Activated CD4-positive, alpha-beta memory T cell treated with anti-CD3 and anti-CD28 coated beads, Interleukin-2, amount 10 ng/mL, durations not matched to agents 7 days and 5 days (primary cell): ENCODE measurements at regions not wholly inside any gene's neighbourhood (a gene's known extent, or its start where the extent isn't known, plus 50 kb on each side); places are given as distances from the start of the nearest gene placed in this dataset.

Experiments used
- CTCF ChIA-PET: fragments of 350-600 bp; sonication (Branson Sonifier 250); formaldehyde crosslinking; loops from one replicate; lab custom pipeline; 2021; ENCODE audit warnings: antibody characterized with exemption, inconsistent platforms; lab: Charles Lee
- POLR2A ChIA-PET: fragments of 350-600 bp; sonication (Branson Sonifier 250); formaldehyde crosslinking; loops from one replicate; lab custom pipeline; 2021; ENCODE audit warnings: antibody characterized with exemption; lab: Charles Lee
- DNase-seq: peaks from one replicate; pipeline ENCODE4 v3.0.0-alpha.2; 2020
- H3K27ac Mint-ChIP-seq: one replicate; pipeline ENCODE4 v1.8.0; 2021; ENCODE audit warnings: mild to moderate bottlenecking, mixed read lengths
- H3K27me3 Mint-ChIP-seq: one replicate; pipeline ENCODE4 v1.8.0; 2021; ENCODE audit warnings: mixed read lengths
- H3K36me3 Mint-ChIP-seq: one replicate; pipeline ENCODE4 v1.8.0; 2021; ENCODE audit warnings: low read depth, mixed read lengths
- H3K4me1 Mint-ChIP-seq: one replicate; pipeline ENCODE4 v1.8.0; 2021; ENCODE audit warnings: mixed read lengths
- H3K4me3 Mint-ChIP-seq: one replicate; pipeline ENCODE4 v1.8.0; 2021; ENCODE audit warnings: mild to moderate bottlenecking, mixed read lengths
- H3K9me3 Mint-ChIP-seq: one replicate; pipeline ENCODE4 v1.8.0; 2021; ENCODE audit warnings: mixed read lengths

DNA sequence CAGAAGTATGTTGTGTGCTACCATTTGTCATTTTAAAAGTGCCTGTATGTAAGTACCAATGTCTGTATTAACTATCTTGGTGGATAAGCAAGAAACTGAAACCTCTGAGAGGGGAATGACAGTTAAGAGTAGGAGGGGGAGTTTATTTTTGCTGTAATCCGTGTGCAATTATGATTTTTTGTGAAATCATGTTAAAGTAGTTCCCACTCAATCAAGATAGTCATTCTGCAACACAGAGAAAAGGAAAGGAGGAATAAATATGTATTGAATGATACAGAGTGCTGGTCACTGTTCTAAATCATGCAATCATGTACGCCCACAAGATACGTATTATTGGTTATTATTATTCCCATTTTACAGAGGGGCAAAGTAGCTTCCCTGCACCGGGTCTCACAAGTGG lies 105.1 kb upstream of the UBE2E1 start:
- Mint-ChIP-seq H3K27ac (no peak overlapping the region), H3K36me3 (no peaks in the 10 kb centered on the region), H3K27me3 (peaks cover 1% of the 10 kb centered on the region), H3K4me3 (no peak overlapping the region), H3K4me1 (no peaks in the 10 kb centered on the region), H3K9me3 (no peaks in the 10 kb centered on the region)
- POLR2A ChIA-PET = no interaction called here
- no peak for DNase-seq
- CTCF ChIA-PET = no interaction called here

DNA sequence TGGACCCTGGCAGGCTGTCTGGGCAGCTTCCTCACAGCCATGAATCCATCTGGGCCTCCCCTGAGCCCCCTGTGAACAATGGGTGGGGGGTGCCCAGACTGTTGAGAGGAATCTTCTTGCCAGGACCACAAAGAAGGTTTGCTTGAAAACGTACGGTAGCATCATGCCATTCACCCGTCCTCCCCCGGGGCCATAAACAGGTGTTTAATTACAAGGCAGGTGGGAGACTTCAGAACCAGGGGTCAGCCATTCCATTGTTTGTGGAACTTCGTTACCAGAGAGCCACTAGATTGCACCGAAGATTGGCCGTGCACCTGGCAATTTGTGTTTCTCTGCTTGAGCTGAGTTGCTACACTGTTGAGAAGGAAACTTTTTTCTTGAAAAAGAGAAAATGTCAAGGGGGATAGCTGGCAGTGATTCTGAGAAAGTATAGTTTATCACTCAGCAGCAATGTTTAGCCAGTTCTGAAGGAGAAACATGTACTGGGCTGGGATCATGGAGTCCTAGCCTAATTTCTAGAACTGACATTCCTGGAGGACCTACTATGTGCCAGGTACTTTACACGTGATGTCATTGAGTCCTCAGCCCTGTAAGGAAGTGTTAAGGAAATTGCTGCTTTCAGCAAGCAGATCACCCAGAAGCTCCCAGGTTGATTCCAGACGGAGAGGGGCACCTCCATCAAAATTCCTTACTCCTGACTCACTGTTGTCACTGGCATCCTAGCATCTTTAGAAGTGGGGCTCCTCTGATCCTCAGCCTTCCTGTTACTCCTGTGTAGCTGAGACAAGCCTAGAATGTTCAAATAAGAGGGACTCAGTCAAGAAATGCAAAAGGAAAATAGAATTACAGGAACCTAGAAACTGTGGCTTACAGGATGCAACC lies 103.8 kb upstream of the UBE2E1 start:
- no peak overlapping the region for H3K4me3 Mint-ChIP-seq
- ChIA-PET POLR2A (no interaction called here), CTCF (no interaction called here)
- no peaks in the 10 kb centered on the region for H3K4me1 Mint-ChIP-seq
- DNase-seq = no peak
- no peaks in the 10 kb centered on the region for H3K9me3 Mint-ChIP-seq
- no peaks in the 10 kb centered on the region for H3K36me3 Mint-ChIP-seq
- H3K27me3 Mint-ChIP-seq = peaks cover 2% of the 10 kb centered on the region
- H3K27ac Mint-ChIP-seq = no peak overlapping the region

- DNase-seq = no peak
- Mint-ChIP-seq H3K27me3 (peaks cover 4% of the 10 kb centered on the region), H3K27ac (no peak overlapping the region), H3K4me1 (no peaks in the 10 kb centered on the region), H3K4me3 (no peak overlapping the region), H3K9me3 (no peaks in the 10 kb centered on the region), H3K36me3 (no peaks in the 10 kb centered on the region)
- ChIA-PET CTCF (no interaction called here), POLR2A (no interaction called here)
Measured at GRCh38 chr3:23704298-23704697, 101.5 kb upstream of the UBE2E1 start.

DNA sequence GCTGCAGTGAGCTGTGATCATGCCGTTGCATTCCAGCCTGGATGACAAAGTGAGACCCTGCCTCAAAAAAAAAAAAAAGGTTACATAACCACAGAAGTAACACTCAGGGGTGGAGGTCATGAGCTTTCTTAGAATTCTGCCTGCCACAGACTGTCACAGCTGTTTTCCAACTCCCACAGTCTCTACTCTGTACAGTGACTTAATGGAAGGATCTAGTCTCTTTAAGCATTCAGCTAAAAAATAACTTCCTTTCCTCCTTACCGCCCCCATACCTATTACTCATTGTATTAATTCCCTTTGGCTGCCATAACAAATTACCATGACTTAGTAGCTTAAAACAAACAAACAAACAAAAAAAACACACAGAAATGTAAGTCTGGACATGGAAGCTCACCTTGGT lies 99.6 kb upstream of the UBE2E1 start:
- Mint-ChIP-seq H3K27me3 (peaks cover 9% of the 10 kb centered on the region), H3K9me3 (no peaks in the 10 kb centered on the region), H3K4me1 (no peaks in the 10 kb centered on the region), H3K27ac (no peak overlapping the region), H3K4me3 (no peak overlapping the region), H3K36me3 (no peaks in the 10 kb centered on the region)
- no peak for DNase-seq
- ChIA-PET POLR2A (no interaction called here), CTCF (no interaction called here)

DNA sequence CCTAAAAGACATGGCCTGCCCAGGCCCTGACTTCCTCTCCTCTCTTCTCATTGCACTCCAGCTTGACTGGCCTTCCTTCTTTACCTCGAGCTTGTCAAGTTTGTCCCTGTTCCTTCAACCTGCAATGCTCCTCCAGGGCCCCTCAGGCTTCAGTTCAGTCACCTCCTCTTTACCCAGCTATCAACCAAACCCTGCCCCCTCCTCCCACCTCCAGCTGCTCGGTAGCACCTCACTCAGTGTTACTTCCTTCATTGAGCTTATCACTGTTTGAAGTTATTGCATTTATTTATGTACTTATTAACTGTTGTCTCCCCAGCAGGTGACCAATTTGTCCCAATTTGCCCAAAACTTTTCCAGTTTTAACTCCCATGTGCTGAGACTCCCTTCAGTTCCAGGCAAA lies 95.8 kb upstream of the UBE2E1 start:
- no peak overlapping the region for H3K27ac Mint-ChIP-seq
- CTCF ChIA-PET = no interaction called here
- H3K36me3 Mint-ChIP-seq = no peaks in the 10 kb centered on the region
- H3K27me3 Mint-ChIP-seq = peaks cover 20% of the 10 kb centered on the region
- no peaks in the 10 kb centered on the region for H3K4me1 Mint-ChIP-seq
- DNase-seq = no peak
- H3K9me3 Mint-ChIP-seq = no peaks in the 10 kb centered on the region
- POLR2A ChIA-PET = no interaction called here
- no peak overlapping the region for H3K4me3 Mint-ChIP-seq

DNA sequence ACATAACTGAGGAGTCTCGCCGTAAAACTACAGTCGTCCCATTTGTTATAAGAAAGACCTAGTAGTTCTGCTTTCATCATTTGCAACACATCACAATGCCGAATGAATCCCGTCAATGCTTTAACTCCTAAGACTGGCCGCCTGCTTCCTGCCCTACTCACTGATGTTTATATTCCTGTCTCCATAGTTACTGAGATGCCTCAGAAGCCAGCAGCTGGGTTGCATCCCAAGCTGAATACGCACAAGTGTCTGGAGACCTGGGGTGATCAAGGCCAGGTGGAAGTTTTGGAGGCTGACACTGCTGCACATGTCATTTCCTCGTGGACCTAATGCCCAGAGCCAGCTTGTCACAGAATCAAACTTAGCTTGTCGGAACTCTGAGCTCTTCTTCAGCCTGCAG lies 95.2 kb upstream of the UBE2E1 start:
- CTCF ChIA-PET = no interaction called here
- Mint-ChIP-seq H3K36me3 (no peaks in the 10 kb centered on the region), H3K27me3 (peaks cover 23% of the 10 kb centered on the region), H3K4me3 (no peak overlapping the region), H3K9me3 (no peaks in the 10 kb centered on the region), H3K4me1 (no peaks in the 10 kb centered on the region), H3K27ac (no peak overlapping the region)
- no peak for DNase-seq
- POLR2A ChIA-PET = no interaction called here

DNA sequence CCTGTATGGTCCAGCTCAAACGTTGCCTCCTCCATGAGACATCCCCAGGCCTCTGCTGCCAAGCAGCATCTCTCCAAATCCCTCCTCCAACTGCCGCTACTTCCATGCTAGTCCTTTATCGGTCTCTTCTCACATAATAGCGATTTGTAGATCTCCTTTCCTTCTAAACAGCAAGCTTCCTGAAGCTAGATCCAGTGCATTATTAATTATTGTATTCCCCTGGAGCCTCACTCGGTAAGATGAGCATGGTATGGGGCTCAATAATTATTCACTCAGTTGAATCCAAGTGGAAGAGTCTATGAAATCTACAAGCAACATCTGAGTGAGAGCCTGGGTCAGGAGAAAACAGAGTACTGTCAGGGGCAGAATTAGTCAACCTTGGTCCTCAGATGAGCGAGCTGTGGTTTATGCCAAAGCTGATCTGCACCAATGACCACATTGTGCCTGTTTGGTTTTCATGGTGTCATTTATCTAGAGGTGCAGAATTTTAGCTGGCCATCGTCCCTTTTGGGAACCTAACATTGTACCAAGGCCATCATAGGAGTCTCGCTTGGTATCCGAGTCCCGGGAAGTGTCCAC lies 93.8 kb upstream of the UBE2E1 start:
- no peak overlapping the region for H3K4me3 Mint-ChIP-seq
- DNase-seq = no peak
- H3K27ac Mint-ChIP-seq = no peak overlapping the region
- H3K36me3 Mint-ChIP-seq = no peaks in the 10 kb centered on the region
- ChIA-PET POLR2A (no interaction called here), CTCF (interaction anchor here (0.6 kb wide), 1 partner anchor 552 kb away, joined by 3 read pairs; no protein-coding TSS in a partner anchor)
- no peaks in the 10 kb centered on the region for H3K4me1 Mint-ChIP-seq
- peaks cover 29% of the 10 kb centered on the region for H3K27me3 Mint-ChIP-seq
- no peaks in the 10 kb centered on the region for H3K9me3 Mint-ChIP-seq

- H3K36me3 Mint-ChIP-seq = no peaks in the 10 kb centered on the region
- ChIA-PET POLR2A (no interaction called here), CTCF (interaction anchor here (0.6 kb wide), 1 partner anchor 551 kb away, joined by 3 read pairs; no protein-coding TSS in a partner anchor)
- peaks cover 27% of the 10 kb centered on the region for H3K27me3 Mint-ChIP-seq
- no peaks in the 10 kb centered on the region for H3K9me3 Mint-ChIP-seq
- H3K4me3 Mint-ChIP-seq = no peak overlapping the region
- DNase-seq = no peak
- H3K4me1 Mint-ChIP-seq = no peaks in the 10 kb centered on the region
- no peak overlapping the region for H3K27ac Mint-ChIP-seq
Measured at GRCh38 chr3:23712656-23713559, 92.8 kb upstream of the UBE2E1 start.

- no peak overlapping the region for H3K4me3 Mint-ChIP-seq
- no peak for DNase-seq
- CTCF ChIA-PET = no interaction called here
- POLR2A ChIA-PET = interaction anchor here (0.6 kb wide), 1 partner anchor 51 kb away, joined by 3 read pairs; no protein-coding TSS in a partner anchor
- peaks cover 29% of the 10 kb centered on the region for H3K27me3 Mint-ChIP-seq
- no peaks in the 10 kb centered on the region for H3K4me1 Mint-ChIP-seq
- H3K27ac Mint-ChIP-seq = no peak overlapping the region
- no peaks in the 10 kb centered on the region for H3K9me3 Mint-ChIP-seq
- no peaks in the 10 kb centered on the region for H3K36me3 Mint-ChIP-seq
Measured at GRCh38 chr3:23713641-23714040, 92.1 kb upstream of the UBE2E1 start.

DNA sequence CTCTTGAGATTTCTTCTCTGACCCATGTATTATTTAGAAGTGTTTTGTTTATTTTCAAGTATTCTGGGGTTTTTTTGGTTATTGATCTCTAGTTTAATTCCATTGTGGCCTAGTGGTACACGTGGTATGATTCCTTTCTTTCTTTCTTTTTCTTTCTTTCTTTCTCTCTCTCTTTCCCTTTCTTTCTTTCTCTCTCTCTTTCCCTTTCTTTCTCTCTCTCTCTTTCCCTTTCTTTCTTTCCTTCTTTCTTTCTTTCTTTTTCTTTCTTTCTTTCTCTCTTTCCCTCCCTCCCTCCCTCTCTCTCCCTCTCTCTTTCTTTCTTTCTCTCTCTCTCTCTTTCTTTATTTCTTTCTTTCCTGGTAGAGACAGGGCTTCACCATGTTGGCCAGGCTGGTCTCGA lies 85.7 kb upstream of the UBE2E1 start:
- Mint-ChIP-seq H3K27ac (no peak overlapping the region), H3K27me3 (peaks cover 13% of the 10 kb centered on the region), H3K36me3 (no peaks in the 10 kb centered on the region), H3K4me3 (no peak overlapping the region), H3K9me3 (no peaks in the 10 kb centered on the region), H3K4me1 (no peaks in the 10 kb centered on the region)
- CTCF ChIA-PET = no interaction called here
- POLR2A ChIA-PET = no interaction called here
- DNase-seq = no peak

DNA sequence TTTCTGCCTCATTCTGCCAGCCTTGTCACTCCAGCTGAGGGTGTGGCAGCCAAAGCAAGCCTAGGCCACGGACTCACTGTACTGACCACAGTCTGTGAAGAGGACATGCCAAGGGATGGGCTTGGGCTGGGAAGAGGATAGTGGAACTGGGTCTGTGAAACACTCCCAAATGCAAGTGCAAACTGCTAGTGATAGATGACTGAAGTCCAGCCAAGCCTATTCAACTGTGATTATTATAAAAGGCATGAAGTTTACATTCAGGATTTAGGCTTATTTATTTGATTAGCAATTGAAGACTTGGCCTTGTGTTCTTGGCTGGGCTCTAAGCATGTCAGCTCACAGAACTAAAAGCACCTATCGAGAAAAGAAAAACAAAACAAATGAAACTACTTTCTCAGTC lies 84.9 kb upstream of the UBE2E1 start:
- Mint-ChIP-seq H3K36me3 (no peaks in the 10 kb centered on the region), H3K9me3 (no peaks in the 10 kb centered on the region), H3K4me3 (no peak overlapping the region), H3K4me1 (no peaks in the 10 kb centered on the region), H3K27me3 (peaks cover 9% of the 10 kb centered on the region), H3K27ac (no peak overlapping the region)
- no peak for DNase-seq
- POLR2A ChIA-PET = no interaction called here
- CTCF ChIA-PET = no interaction called here

- ChIA-PET POLR2A (no interaction called here), CTCF (no interaction called here)
- Mint-ChIP-seq H3K36me3 (no peaks in the 10 kb centered on the region), H3K27me3 (peaks cover 3% of the 10 kb centered on the region), H3K4me1 (peaks cover 11% of the 10 kb centered on the region), H3K9me3 (no peaks in the 10 kb centered on the region), H3K4me3 (no peak overlapping the region), H3K27ac (no peak overlapping the region)
- DNase-seq = no peak
Measured at GRCh38 chr3:23723141-23723540, 82.6 kb upstream of the UBE2E1 start.

GRCh38 chr3:23723930-23724329 lies 81.8 kb upstream of the UBE2E1 start:
- Mint-ChIP-seq H3K4me3 (no peak overlapping the region), H3K27me3 (peaks cover 2% of the 10 kb centered on the region), H3K27ac (no peak overlapping the region), H3K4me1 (peaks cover 11% of the 10 kb centered on the region), H3K9me3 (no peaks in the 10 kb centered on the region), H3K36me3 (no peaks in the 10 kb centered on the region)
- POLR2A ChIA-PET = no interaction called here
- CTCF ChIA-PET = no interaction called here
- no peak for DNase-seq
